ENCODE measurements at regions not wholly inside any gene's neighbourhood (a gene's known extent, or its start where the extent isn't known, plus 50 kb on each side); places are given as distances from the start of the nearest gene placed in this dataset.

GRCh38 chr2:145835665-145836064 lies 1315.7 kb upstream of the ZEB2 start:
- TF ChIP-seq CTCF (IDR thresholded peaks at IDR 0.05; ENCODE audit: insufficient read depth, low read length) (no peak), GABPA (IDR thresholded peaks at IDR 0.05; ENCODE audit: low read depth) (no peak), SPI1 (IDR thresholded peaks at IDR 0.05; ENCODE audit: borderline replicate concordance, low read depth) (no peak)

All from HL-60 (cell line).